ENCODE measurements at regions not wholly inside any gene's neighbourhood (a gene's known extent, or its start where the extent isn't known, plus 50 kb on each side); places are given as distances from the start of the nearest gene placed in this dataset.

DNA sequence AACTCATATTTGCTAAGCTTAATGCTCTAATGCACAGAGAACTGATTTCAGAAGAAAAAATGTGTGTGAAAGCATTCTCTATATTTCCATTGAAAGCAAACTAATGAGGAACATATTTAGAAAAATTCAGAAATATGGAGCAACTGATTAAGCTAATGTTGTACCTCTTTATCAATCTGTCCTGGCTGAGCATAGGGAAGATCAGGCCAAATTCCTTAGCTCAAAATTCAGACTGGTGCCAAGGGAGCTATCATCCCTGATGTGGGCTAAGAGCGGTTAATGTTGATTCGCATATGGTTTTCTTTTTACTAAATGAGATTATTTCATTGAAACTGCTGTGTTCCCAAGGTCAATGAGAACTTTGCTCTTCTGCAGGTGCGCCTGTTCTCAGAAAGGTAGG is 93.9 kb upstream of the HS3ST5 start:
- TF ChIP-seq, protein P1, sequence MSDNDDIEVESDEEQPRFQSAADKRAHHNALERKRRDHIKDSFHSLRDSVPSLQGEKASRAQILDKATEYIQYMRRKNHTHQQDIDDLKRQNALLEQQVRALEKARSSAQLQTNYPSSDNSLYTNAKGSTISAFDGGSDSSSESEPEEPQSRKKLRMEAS (IDR thresholded peaks at IDR 0.05; ENCODE audit: low read depth), result no peak
- TF ChIP-seq RAD21 (IDR thresholded peaks at IDR 0.05; ENCODE audit: low read length) (no peak), GABPA (IDR thresholded peaks at IDR 0.05; ENCODE audit: low read depth) (no peak)
- TF ChIP-seq, protein P2, sequence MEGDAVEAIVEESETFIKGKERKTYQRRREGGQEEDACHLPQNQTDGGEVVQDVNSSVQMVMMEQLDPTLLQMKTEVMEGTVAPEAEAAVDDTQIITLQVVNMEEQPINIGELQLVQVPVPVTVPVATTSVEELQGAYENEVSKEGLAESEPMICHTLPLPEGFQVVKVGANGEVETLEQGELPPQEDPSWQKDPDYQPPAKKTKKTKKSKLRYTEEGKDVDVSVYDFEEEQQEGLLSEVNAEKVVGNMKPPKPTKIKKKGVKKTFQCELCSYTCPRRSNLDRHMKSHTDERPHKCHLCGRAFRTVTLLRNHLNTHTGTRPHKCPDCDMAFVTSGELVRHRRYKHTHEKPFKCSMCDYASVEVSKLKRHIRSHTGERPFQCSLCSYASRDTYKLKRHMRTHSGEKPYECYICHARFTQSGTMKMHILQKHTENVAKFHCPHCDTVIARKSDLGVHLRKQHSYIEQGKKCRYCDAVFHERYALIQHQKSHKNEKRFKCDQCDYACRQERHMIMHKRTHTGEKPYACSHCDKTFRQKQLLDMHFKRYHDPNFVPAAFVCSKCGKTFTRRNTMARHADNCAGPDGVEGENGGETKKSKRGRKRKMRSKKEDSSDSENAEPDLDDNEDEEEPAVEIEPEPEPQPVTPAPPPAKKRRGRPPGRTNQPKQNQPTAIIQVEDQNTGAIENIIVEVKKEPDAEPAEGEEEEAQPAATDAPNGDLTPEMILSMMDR (IDR thresholded peaks at IDR 0.05), result no peak
- TF ChIP-seq, protein P3, sequence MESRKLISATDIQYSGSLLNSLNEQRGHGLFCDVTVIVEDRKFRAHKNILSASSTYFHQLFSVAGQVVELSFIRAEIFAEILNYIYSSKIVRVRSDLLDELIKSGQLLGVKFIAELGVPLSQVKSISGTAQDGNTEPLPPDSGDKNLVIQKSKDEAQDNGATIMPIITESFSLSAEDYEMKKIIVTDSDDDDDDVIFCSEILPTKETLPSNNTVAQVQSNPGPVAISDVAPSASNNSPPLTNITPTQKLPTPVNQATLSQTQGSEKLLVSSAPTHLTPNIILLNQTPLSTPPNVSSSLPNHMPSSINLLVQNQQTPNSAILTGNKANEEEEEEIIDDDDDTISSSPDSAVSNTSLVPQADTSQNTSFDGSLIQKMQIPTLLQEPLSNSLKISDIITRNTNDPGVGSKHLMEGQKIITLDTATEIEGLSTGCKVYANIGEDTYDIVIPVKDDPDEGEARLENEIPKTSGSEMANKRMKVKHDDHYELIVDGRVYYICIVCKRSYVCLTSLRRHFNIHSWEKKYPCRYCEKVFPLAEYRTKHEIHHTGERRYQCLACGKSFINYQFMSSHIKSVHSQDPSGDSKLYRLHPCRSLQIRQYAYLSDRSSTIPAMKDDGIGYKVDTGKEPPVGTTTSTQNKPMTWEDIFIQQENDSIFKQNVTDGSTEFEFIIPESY (IDR thresholded peaks at IDR 0.05; ENCODE audit: borderline replicate concordance, low read depth), result no peak

Measured in SK-N-SH (cell line).